H9 (cell line): ENCODE measurements at regions not wholly inside any gene's neighbourhood (a gene's known extent, or its start where the extent isn't known, plus 50 kb on each side); places are given as distances from the start of the nearest gene placed in this dataset.

Experiments
- DNase-seq: peaks from one replicate; pipeline ENCODE4 v3.0.0-alpha.2; 2017
- H2AFZ ChIP-seq: one replicate; pipeline ENCODE4 v1.6.1; 2013; ENCODE audit warnings: mild to moderate bottlenecking, low read length, control low read depth, moderate library complexity
- H2AK5ac ChIP-seq: 2 replicates; pipeline ENCODE4 v1.6.1; 2013; ENCODE audit warnings: low read length, control low read depth, mixed read lengths; ENCODE audit not compliant: insufficient read length
- H2BK120ac ChIP-seq: one replicate; pipeline ENCODE4 v1.6.1; 2013; ENCODE audit warnings: low read depth, mild to moderate bottlenecking, low read length, control low read depth, inconsistent platforms; ENCODE audit not compliant: poor library complexity, severe bottlenecking
- H2BK12ac ChIP-seq: 2 replicates; pipeline ENCODE4 v1.6.1; 2013; ENCODE audit warnings: low read length, control low read depth, mixed read lengths, low read depth; ENCODE audit not compliant: insufficient read length
- H2BK15ac ChIP-seq: 2 replicates; pipeline ENCODE4 v1.6.1; 2013; ENCODE audit warnings: low read depth, low read length, control low read depth
- H2BK20ac ChIP-seq: one replicate; pipeline ENCODE4 v1.6.1; 2013; ENCODE audit warnings: low read depth, mild to moderate bottlenecking, low read length, control low read depth, inconsistent platforms; ENCODE audit not compliant: poor library complexity, severe bottlenecking
- H2BK5ac ChIP-seq: 2 replicates; pipeline ENCODE4 v1.6.1; 2013; ENCODE audit warnings: low read length, control low read depth, mixed read lengths; ENCODE audit not compliant: insufficient read length
- H3K14ac ChIP-seq: 2 replicates; pipeline ENCODE4 v1.6.1; 2013; ENCODE audit warnings: low read length, control low read depth; ENCODE audit not compliant: insufficient read depth
- H3K18ac ChIP-seq: 2 replicates; pipeline ENCODE4 v1.6.1; 2013; ENCODE audit warnings: low read depth, mild to moderate bottlenecking, mixed read lengths, low read length, control low read depth; ENCODE audit not compliant: insufficient read length
- H3K23ac ChIP-seq: 2 replicates; pipeline ENCODE4 v1.6.1; 2013; ENCODE audit warnings: low read length, control low read depth, mixed read lengths, low read depth; ENCODE audit not compliant: insufficient read length
- H3K23me2 ChIP-seq: 2 replicates; pipeline ENCODE4 v1.6.1; 2013; ENCODE audit warnings: low read depth, mild to moderate bottlenecking, mixed read lengths, low read length, control low read depth; ENCODE audit not compliant: insufficient read length, poor library complexity, severe bottlenecking
- H3K27ac ChIP-seq: 2 replicates; pipeline ENCODE4 v1.5.1; 2013; ENCODE audit warnings: low read length, control low read depth, mixed read lengths, low read depth; ENCODE audit not compliant: insufficient read length
- H3K27me3 ChIP-seq: 2 replicates; pipeline ENCODE4 v1.6.1; 2013; ENCODE audit warnings: low read length, control low read depth, inconsistent platforms; ENCODE audit not compliant: insufficient read depth
- H3K4ac ChIP-seq: 2 replicates; pipeline ENCODE4 v1.6.1; 2013; ENCODE audit warnings: low read depth, mild to moderate bottlenecking, control low read depth, inconsistent platforms, low read length, moderate library complexity
- H3K4me1 ChIP-seq: 2 replicates; pipeline ENCODE4 v1.6.1; 2013; ENCODE audit warnings: low read length, control low read depth, inconsistent platforms; ENCODE audit not compliant: insufficient read depth
- H3K4me2 ChIP-seq: 2 replicates; pipeline ENCODE4 v1.6.1; 2013; ENCODE audit warnings: low read length, control low read depth, mixed read lengths; ENCODE audit not compliant: insufficient read length, insufficient read depth
- H3K56ac ChIP-seq: 2 replicates; pipeline ENCODE4 v1.6.1; 2013; ENCODE audit warnings: low read depth, mild to moderate bottlenecking, mixed read lengths, low read length, control low read depth; ENCODE audit not compliant: insufficient read length
- H3K79me1 ChIP-seq: 2 replicates; pipeline ENCODE4 v1.6.1; 2013; ENCODE audit warnings: low read depth, mild to moderate bottlenecking, moderate library complexity, low read length, control low read depth, inconsistent platforms; ENCODE audit not compliant: insufficient read depth, poor library complexity, severe bottlenecking
- H3K79me2 ChIP-seq: 2 replicates; pipeline ENCODE4 v1.6.1; 2013; ENCODE audit warnings: low read length, control low read depth, inconsistent platforms; ENCODE audit not compliant: insufficient read depth
- H3K9ac ChIP-seq: 2 replicates; pipeline ENCODE4 v1.6.1; 2013; ENCODE audit warnings: low read length, control low read depth, mixed read lengths; ENCODE audit not compliant: insufficient read length; ENCODE audit errors: extremely low read depth
- H3K9me3 ChIP-seq: one replicate; pipeline ENCODE4 v1.6.1; 2013; ENCODE audit warnings: low read depth, low read length, inconsistent platforms; ENCODE audit not compliant: control insufficient read depth
- H3T11ph ChIP-seq: one replicate; pipeline ENCODE4 v1.6.1; 2013; ENCODE audit warnings: mild to moderate bottlenecking, low read length, control low read depth, inconsistent platforms
- H4K20me1 ChIP-seq: one replicate; pipeline ENCODE4 v1.6.1; 2013; ENCODE audit not compliant: control insufficient read depth, insufficient read length, insufficient read depth
- H4K5ac ChIP-seq: 2 replicates; pipeline ENCODE4 v1.6.1; 2013; ENCODE audit warnings: low read depth, mild to moderate bottlenecking, mixed read lengths, low read length, control low read depth; ENCODE audit not compliant: insufficient read length
- H4K8ac ChIP-seq: replicated peaks from 2 replicates; pipeline ENCODE4 v1.6.1; 2013; ENCODE audit warnings: low read length, control low read depth, mixed read lengths, low read depth; ENCODE audit not compliant: insufficient read length
- H4K91ac ChIP-seq: 2 replicates; pipeline ENCODE4 v1.6.1; 2013; ENCODE audit warnings: low read depth, mild to moderate bottlenecking, moderate library complexity, mixed read lengths, low read length, control low read depth; ENCODE audit not compliant: insufficient read length
- H3K27ac Mint-ChIP-seq, 3 experiments: 2 replicates in 2 of 3; 3 replicates in 1 of 3; pipeline ENCODE4 v1.8.0; 2020 to 2021; ENCODE audit warnings: mixed read lengths in 3 of 3, mild to moderate bottlenecking in 1 of 3, moderate library complexity in 1 of 3
- H3K27me3 Mint-ChIP-seq: 2 replicates; pipeline ENCODE4 v1.8.0; 2021; ENCODE audit warnings: low read depth, mild to moderate bottlenecking, moderate library complexity, mixed read lengths
- H3K36me3 Mint-ChIP-seq, 3 experiments: 2 replicates in 2 of 3; 3 replicates in 1 of 3; pipeline ENCODE4 v1.8.0; 2020 to 2021; ENCODE audit warnings: low read depth in 3 of 3, mixed read lengths in 3 of 3; ENCODE audit not compliant: insufficient read depth in 1 of 3
- H3K4me1 Mint-ChIP-seq, 2 experiments: 2 replicates each; pipeline ENCODE4 v1.8.0; 2020; ENCODE audit warnings: mixed read lengths in 2 of 2
- H3K4me3 Mint-ChIP-seq, 2 experiments: 2 replicates in 1 of 2; 3 replicates in 1 of 2; pipeline ENCODE4 v1.8.0; 2020 to 2021; ENCODE audit warnings: mild to moderate bottlenecking in 2 of 2, mixed read lengths in 2 of 2, moderate library complexity in 1 of 2
- H3K9me3 Mint-ChIP-seq, 2 experiments: 2 replicates in 1 of 2; 3 replicates in 1 of 2; pipeline ENCODE4 v1.8.0; 2020; ENCODE audit warnings: mild to moderate bottlenecking in 2 of 2, mixed read lengths in 2 of 2, moderate library complexity in 1 of 2
- CTCF ChIP-seq: fragments of 200-600 bp; sonication (generic); conservative IDR thresholded peaks from 3 replicates; pipeline ENCODE4 v1.8.0; 2021; ENCODE audit warnings: antibody characterized with exemption, mild to moderate bottlenecking
- WGBS: extraction: QIAGEN DNeasy Blood & Tissue Kit; methylation state at CpG from one replicate; pipeline ENCODE4 v1.1.7; 2013; ENCODE audit warnings: missing lambda C conversion rate, low lambda C conversion rate, mixed read lengths; ENCODE audit not compliant: insufficient read length; ENCODE audit errors: extremely low coverage; 5-methylcytosine and 5-hydroxymethylcytosine counted together

GRCh38 chr10:36662571-36662970, 462.8 kb upstream of the ANKRD30A start:
- no peak overlapping the region for H2BK12ac ChIP-seq
- no peak overlapping the region for H3K4ac ChIP-seq
- H2BK5ac ChIP-seq, result no peak overlapping the region
- no peak overlapping the region for H3K9ac ChIP-seq
- no peaks in the 10 kb centered on the region for H3K9me3 ChIP-seq
- H4K8ac ChIP-seq, result no peak overlapping the region
- H4K20me1 ChIP-seq, result no peaks in the 10 kb centered on the region
- no peak for TF ChIP-seq CTCF
- WGBS, result no CpG with 5 or more reads among the region's 4 CpGs
- Mint-ChIP-seq H3K9me3 (peaks cover 0 to 5% of the 10 kb centered on the region in 2 experiments; a peak in 3 of 5 replicates), H3K36me3 (no peaks in the 10 kb centered on the region; a peak in 1 of 7 replicates), H3K27ac (no peak overlapping the region), H3K27me3 (no peaks in the 10 kb centered on the region; the same call in none of the 2 replicates), H3K4me3 (no peak overlapping the region), H3K4me1 (no peaks in the 10 kb centered on the region)
- no peak overlapping the region for H3T11ph ChIP-seq
- no peaks in the 10 kb centered on the region for H3K23me2 ChIP-seq
- no peak overlapping the region for H3K27ac ChIP-seq
- H2BK120ac ChIP-seq, result no peak overlapping the region
- H2AK5ac ChIP-seq, result no peak overlapping the region
- no peak overlapping the region for H2AFZ ChIP-seq
- H3K4me1 ChIP-seq, result no peaks in the 10 kb centered on the region
- H3K27me3 ChIP-seq, result no peaks in the 10 kb centered on the region
- no peak for DNase-seq
- no peak overlapping the region for H3K56ac ChIP-seq
- H3K4me2 ChIP-seq, result no peak overlapping the region
- H3K18ac ChIP-seq, result no peak overlapping the region
- H3K79me2 ChIP-seq, result no peaks in the 10 kb centered on the region
- no peak overlapping the region for H3K23ac ChIP-seq
- H3K79me1 ChIP-seq, result no peaks in the 10 kb centered on the region
- no peak overlapping the region for H3K14ac ChIP-seq
- H2BK15ac ChIP-seq, result no peak overlapping the region
- no peak overlapping the region for H4K5ac ChIP-seq
- H2BK20ac ChIP-seq, result no peak overlapping the region
- no peak overlapping the region for H4K91ac ChIP-seq
